ENCODE measurements at regions not wholly inside any gene's neighbourhood (a gene's known extent, or its start where the extent isn't known, plus 50 kb on each side); places are given as distances from the start of the nearest gene placed in this dataset.

DNA sequence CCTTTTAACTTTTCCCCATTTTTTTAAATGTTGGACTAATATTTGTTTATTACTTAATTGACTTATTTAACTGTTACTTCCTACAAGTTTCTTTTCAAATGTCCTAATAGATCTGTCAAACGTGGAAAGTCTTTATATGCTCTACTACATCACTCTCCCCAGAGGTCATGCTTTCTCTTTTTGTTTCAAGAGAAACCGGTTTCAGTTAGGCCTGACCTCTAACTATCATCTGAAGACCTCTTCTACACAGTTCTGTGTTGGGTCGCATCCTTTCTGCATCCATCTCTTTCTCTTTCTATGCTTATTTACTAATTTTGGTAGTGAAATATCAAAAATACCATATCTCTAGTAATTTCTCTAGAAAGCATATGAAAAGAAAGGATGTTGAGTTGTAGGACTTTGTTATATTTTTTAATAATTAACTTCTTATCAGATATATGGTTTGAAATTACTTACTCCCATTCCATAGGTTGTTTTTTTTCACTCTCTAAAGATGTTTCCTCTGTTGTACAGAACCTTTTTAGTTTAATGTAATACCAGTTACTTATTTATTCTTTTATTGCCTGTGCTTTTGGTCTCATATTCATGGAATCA lies 781.2 kb upstream of the ARPP21 start:
- TF ChIP-seq, protein P1, sequence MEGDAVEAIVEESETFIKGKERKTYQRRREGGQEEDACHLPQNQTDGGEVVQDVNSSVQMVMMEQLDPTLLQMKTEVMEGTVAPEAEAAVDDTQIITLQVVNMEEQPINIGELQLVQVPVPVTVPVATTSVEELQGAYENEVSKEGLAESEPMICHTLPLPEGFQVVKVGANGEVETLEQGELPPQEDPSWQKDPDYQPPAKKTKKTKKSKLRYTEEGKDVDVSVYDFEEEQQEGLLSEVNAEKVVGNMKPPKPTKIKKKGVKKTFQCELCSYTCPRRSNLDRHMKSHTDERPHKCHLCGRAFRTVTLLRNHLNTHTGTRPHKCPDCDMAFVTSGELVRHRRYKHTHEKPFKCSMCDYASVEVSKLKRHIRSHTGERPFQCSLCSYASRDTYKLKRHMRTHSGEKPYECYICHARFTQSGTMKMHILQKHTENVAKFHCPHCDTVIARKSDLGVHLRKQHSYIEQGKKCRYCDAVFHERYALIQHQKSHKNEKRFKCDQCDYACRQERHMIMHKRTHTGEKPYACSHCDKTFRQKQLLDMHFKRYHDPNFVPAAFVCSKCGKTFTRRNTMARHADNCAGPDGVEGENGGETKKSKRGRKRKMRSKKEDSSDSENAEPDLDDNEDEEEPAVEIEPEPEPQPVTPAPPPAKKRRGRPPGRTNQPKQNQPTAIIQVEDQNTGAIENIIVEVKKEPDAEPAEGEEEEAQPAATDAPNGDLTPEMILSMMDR (optimal IDR thresholded peaks at IDR 0.05 in 1 of 3, IDR thresholded peaks at IDR 0.05 in 1 of 3, conservative IDR thresholded peaks at IDR 0.05 in 1 of 3; ENCODE audit: extremely low read depth in 1 of 3, insufficient read depth in 2 of 3, low read length in 3 of 3), result no peak
- no peak for TF ChIP-seq EZH2 (IDR thresholded peaks at IDR 0.05; ENCODE audit: low read length)

Data from keratinocyte (primary cell).